MM.1S (cell line): ENCODE measurements at regions not wholly inside any gene's neighbourhood (a gene's known extent, or its start where the extent isn't known, plus 50 kb on each side); places are given as distances from the start of the nearest gene placed in this dataset.

ENCODE experiments used
- DNase-seq: peaks from one replicate; pipeline ENCODE4 v3.0.0-alpha.2; 2015
- H2AFZ ChIP-seq: fragments of 300-600 bp; sonication (generic); 2 replicates; pipeline ENCODE4 v1.6.0; 2016; ENCODE audit warnings: antibody characterized with exemption, low read length
- H3F3A ChIP-seq: fragments of 300-600 bp; sonication (generic); 2 replicates; pipeline ENCODE4 v1.6.1; 2016; ENCODE audit warnings: mild to moderate bottlenecking, antibody characterized with exemption, low read length, moderate library complexity, mixed read lengths; ENCODE audit not compliant: insufficient read depth
- H3K27ac ChIP-seq: fragments of 300-600 bp; sonication (generic); 2 replicates; pipeline ENCODE4 v1.5.1; 2016; ENCODE audit warnings: mild to moderate bottlenecking, low read length
- H3K27me3 ChIP-seq: fragments of 300-600 bp; sonication (generic); replicated peaks from 2 replicates; pipeline ENCODE4 v1.6.0; 2016; ENCODE audit warnings: low read length; ENCODE audit not compliant: insufficient read depth
- H3K36me3 ChIP-seq: fragments of 300-600 bp; sonication (generic); replicated peaks from 2 replicates; pipeline ENCODE4 v1.6.1; 2016; ENCODE audit warnings: mild to moderate bottlenecking, low read length, mixed read lengths; ENCODE audit not compliant: insufficient read depth
- H3K4me1 ChIP-seq: fragments of 300-600 bp; sonication (generic); 2 replicates; pipeline ENCODE4 v1.6.1; 2016; ENCODE audit warnings: low read length, mixed read lengths
- H3K4me2 ChIP-seq: fragments of 300-600 bp; sonication (generic); 2 replicates; pipeline ENCODE4 v1.6.0; 2016; ENCODE audit warnings: low read depth, low read length
- H3K4me3 ChIP-seq: fragments of 300-600 bp; sonication (generic); 2 replicates; pipeline ENCODE4 v1.5.1; 2016; ENCODE audit warnings: low read length, mixed read lengths
- H3K79me2 ChIP-seq: fragments of 300-600 bp; sonication (generic); 2 replicates; pipeline ENCODE4 v1.6.1; 2016; ENCODE audit warnings: mixed run types, low read length, mixed read lengths
- H3K9ac ChIP-seq: fragments of 300-600 bp; sonication (generic); 2 replicates; pipeline ENCODE4 v1.6.1; 2016; ENCODE audit warnings: low read length, mixed read lengths
- H3K9me2 ChIP-seq: fragments of 300-600 bp; sonication (generic); replicated peaks from 2 replicates; pipeline ENCODE4 v1.6.1; 2016; ENCODE audit warnings: mild to moderate bottlenecking, low read length, mixed read lengths; ENCODE audit not compliant: insufficient read depth
- H3K9me3 ChIP-seq: fragments of 300-600 bp; sonication (generic); replicated peaks from 2 replicates; pipeline ENCODE4 v1.6.1; 2016; ENCODE audit warnings: mild to moderate bottlenecking, low read length, mixed read lengths; ENCODE audit not compliant: insufficient read depth
- H4K20me1 ChIP-seq: fragments of 300-600 bp; sonication (generic); 2 replicates; pipeline ENCODE4 v1.6.1; 2016; ENCODE audit warnings: mild to moderate bottlenecking, low read length, moderate library complexity, mixed read lengths; ENCODE audit not compliant: insufficient read depth
- EZH2 ChIP-seq: fragments of 300-600 bp; sonication (generic); optimal IDR thresholded peaks from 2 replicates; pipeline ENCODE3; 2017; ENCODE audit warnings: low read depth, mild to moderate bottlenecking, antibody characterized with exemption, low read length, mixed read lengths
- EZH2phosphoT487 ChIP-seq: fragments of 300-600 bp; sonication (generic); IDR thresholded peaks from 2 replicates; pipeline ENCODE4 v1.6.1; 2018; ENCODE audit warnings: antibody characterized with exemption, low read length
- TF ChIP-seq, protein P1 (sequence below): fragments of 300-600 bp; sonication (generic); IDR thresholded peaks from 2 replicates; pipeline ENCODE4 v1.5.1; 2016; ENCODE audit warnings: antibody characterized with exemption, low read length, mixed read lengths

DNA sequence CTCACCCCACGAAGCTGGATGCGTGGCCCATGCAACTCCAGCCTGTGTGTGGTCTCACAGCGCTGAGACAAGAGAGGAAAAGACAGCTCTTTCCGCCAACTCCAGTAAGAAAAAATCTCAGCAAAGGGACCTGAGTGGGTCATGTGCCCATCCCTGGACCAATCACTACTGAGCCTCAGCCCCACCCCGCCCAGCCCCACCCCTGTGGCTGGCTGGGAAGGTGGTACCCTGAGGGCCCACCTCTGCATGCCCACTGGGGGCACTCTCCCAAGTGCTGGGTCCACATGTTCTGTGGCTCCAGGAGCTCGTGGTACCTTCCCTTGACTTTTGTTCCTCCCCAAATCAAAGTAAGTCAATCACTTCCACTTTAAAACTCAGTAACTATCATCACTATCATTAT lies 105.1 kb upstream of the SMIM23 start:
- no peak overlapping the region for H3K27ac ChIP-seq
- H3K4me1 ChIP-seq: no peaks in the 10 kb centered on the region

DNA sequence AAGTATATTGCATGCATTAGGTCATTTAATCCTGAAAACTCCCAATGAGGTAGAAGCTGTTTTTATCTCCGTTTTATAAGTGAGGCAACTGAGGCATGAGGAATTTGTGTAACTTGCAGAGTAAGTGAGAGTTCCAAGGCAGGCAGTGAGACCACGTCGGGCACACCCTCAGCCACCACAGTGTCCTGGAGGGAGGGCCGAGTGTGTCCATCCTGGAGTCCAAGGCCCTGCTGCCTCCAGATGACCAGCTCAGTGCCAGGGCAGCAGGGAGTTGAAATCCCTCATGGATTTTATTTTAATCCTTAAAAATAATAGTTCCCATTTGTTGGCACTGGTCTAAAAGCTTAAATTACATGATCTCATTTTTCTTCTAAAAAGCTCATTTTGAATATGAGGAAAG lies 104.6 kb upstream of the SMIM23 start:
- H3K9me2 ChIP-seq: no peaks in the 10 kb centered on the region
- no peak overlapping the region for H2AFZ ChIP-seq
- no peaks in the 10 kb centered on the region for H3K9me3 ChIP-seq
- H3K4me1 ChIP-seq: no peaks in the 10 kb centered on the region
- TF ChIP-seq EZH2phosphoT487 (no peak), EZH2 (no peak)
- TF ChIP-seq, protein P1, sequence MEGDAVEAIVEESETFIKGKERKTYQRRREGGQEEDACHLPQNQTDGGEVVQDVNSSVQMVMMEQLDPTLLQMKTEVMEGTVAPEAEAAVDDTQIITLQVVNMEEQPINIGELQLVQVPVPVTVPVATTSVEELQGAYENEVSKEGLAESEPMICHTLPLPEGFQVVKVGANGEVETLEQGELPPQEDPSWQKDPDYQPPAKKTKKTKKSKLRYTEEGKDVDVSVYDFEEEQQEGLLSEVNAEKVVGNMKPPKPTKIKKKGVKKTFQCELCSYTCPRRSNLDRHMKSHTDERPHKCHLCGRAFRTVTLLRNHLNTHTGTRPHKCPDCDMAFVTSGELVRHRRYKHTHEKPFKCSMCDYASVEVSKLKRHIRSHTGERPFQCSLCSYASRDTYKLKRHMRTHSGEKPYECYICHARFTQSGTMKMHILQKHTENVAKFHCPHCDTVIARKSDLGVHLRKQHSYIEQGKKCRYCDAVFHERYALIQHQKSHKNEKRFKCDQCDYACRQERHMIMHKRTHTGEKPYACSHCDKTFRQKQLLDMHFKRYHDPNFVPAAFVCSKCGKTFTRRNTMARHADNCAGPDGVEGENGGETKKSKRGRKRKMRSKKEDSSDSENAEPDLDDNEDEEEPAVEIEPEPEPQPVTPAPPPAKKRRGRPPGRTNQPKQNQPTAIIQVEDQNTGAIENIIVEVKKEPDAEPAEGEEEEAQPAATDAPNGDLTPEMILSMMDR: no peak
- H3K36me3 ChIP-seq: no peaks in the 10 kb centered on the region
- no peak overlapping the region for H3K9ac ChIP-seq
- no peak overlapping the region for H3K4me2 ChIP-seq
- H3F3A ChIP-seq: no peaks in the 10 kb centered on the region
- no peak overlapping the region for H3K27ac ChIP-seq
- no peaks in the 10 kb centered on the region for H4K20me1 ChIP-seq
- no peaks in the 10 kb centered on the region for H3K79me2 ChIP-seq
- H3K4me3 ChIP-seq: no peak overlapping the region
- no peak for DNase-seq
- H3K27me3 ChIP-seq: no peaks in the 10 kb centered on the region

More for the DNA sequence above, 105.1 kb upstream of the SMIM23 start:
- H2AFZ ChIP-seq: no peak overlapping the region
- no peaks in the 10 kb centered on the region for H4K20me1 ChIP-seq
- H3K36me3 ChIP-seq: no peaks in the 10 kb centered on the region
- H3K9me3 ChIP-seq: no peaks in the 10 kb centered on the region
- TF ChIP-seq, protein P1: no peak
- TF ChIP-seq EZH2phosphoT487 (no peak), EZH2 (no peak)
- H3K4me2 ChIP-seq: no peak overlapping the region
- no peaks in the 10 kb centered on the region for H3K27me3 ChIP-seq
- DNase-seq: no peak
- H3K9me2 ChIP-seq: no peaks in the 10 kb centered on the region
- no peak overlapping the region for H3K4me3 ChIP-seq
- H3K9ac ChIP-seq: no peak overlapping the region
- no peaks in the 10 kb centered on the region for H3F3A ChIP-seq
- H3K79me2 ChIP-seq: no peaks in the 10 kb centered on the region

DNA sequence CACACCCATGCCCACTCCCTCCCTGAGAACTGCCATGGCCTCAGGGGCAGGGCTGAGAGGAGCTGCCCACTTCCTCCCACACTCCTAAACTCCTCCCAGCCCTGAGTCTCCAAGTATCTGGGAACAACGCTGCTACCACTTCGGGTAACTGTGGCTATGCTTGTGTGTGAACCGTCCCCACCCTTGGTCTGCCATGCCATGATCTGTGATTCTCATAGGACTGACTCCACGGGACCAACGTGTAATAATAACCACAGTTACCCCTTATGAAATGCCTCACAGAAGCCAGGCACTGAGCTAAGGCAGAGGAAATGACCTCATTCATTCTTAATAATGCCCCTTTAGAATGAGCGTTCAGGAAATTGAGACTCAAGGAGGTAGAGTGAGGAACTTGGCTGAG lies 103.9 kb upstream of the SMIM23 start:
- Histone ChIP-seq H3K9ac (no peak overlapping the region), H2AFZ (no peak overlapping the region), H3K27me3 (no peaks in the 10 kb centered on the region), H3K9me2 (no peaks in the 10 kb centered on the region), H3K4me2 (no peak overlapping the region), H3K36me3 (no peaks in the 10 kb centered on the region), H4K20me1 (no peaks in the 10 kb centered on the region), H3K9me3 (no peaks in the 10 kb centered on the region), H3K79me2 (no peaks in the 10 kb centered on the region), H3F3A (no peaks in the 10 kb centered on the region), H3K4me3 (no peak overlapping the region), H3K4me1 (no peaks in the 10 kb centered on the region), H3K27ac (no peak overlapping the region)
- no peak for DNase-seq
- TF ChIP-seq EZH2phosphoT487: no peak

DNA sequence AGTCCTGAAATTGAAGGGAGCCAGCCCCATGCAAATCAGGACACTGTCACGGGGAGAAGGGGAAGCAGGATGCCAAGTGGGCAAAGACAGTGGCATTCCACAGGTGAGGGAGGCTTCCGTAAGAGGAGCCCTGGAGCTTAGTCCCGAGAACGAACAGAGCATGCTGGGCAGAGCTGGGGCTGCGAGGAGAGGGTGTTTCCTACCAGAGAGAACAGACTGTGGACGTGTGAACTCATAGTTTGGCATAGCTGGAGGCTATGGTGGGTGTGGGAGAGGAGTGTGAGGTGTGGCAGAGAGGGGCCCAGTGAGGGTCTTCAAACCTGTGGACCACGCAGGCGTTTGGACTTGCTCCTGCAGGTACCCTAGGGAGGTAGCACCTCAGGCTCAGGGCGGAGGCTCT lies 102.8 kb upstream of the SMIM23 start:
- Histone ChIP-seq H3K9me3 (no peaks in the 10 kb centered on the region), H3K4me1 (no peaks in the 10 kb centered on the region)
- DNase-seq: no peak

More for the DNA sequence above, 102.8 kb upstream of the SMIM23 start:
- no peak for TF ChIP-seq EZH2
- no peak for TF ChIP-seq EZH2phosphoT487
- TF ChIP-seq, protein P1: no peak
- Histone ChIP-seq H3K27me3 (no peaks in the 10 kb centered on the region), H4K20me1 (no peaks in the 10 kb centered on the region), H3K4me2 (no peak overlapping the region), H3K79me2 (no peaks in the 10 kb centered on the region), H2AFZ (no peak overlapping the region), H3F3A (no peaks in the 10 kb centered on the region), H3K36me3 (no peaks in the 10 kb centered on the region), H3K9ac (no peak overlapping the region), H3K4me3 (no peak overlapping the region), H3K27ac (no peak overlapping the region), H3K9me2 (no peaks in the 10 kb centered on the region)
